T-cell (primary cell): ENCODE measurements at regions not wholly inside any gene's neighbourhood (a gene's known extent, or its start where the extent isn't known, plus 50 kb on each side); places are given as distances from the start of the nearest gene placed in this dataset.
A peak's percentile ranks its signal among the peaks of the same experiment; 100 is the strongest.

ENCODE experiments used
- ATAC-seq, 4 experiments: fragments of 200-7000 bp in 3 of 4; fragments of 150-1000 bp in 1 of 4; cut with Tn5 transposase; replicated peaks in 1 of 4; 1 replicate in 3 of 4; 2 replicates in 1 of 4; pipeline ENCODE4 v1.10.0; 2021; ENCODE audit warnings: moderate library complexity in 3 of 4, mild to moderate bottlenecking in 2 of 4, moderate number of reproducible peaks in 1 of 4
- CTCF ChIA-PET, 2 donors: fragments of 300-600 bp; sonication (Branson Sonifier 250); formaldehyde crosslinking; loops; one replicate each; lab custom pipeline; 2022; ENCODE audit warnings: antibody characterized with exemption in 2 of 2; lab: Charles Lee
- POLR2A ChIA-PET, 2 donors: fragments of 300-600 bp; sonication (Branson Sonifier 250); formaldehyde crosslinking; loops; one replicate each; lab custom pipeline; 2022; ENCODE audit warnings: antibody characterized with exemption in 2 of 2; lab: Charles Lee
- DNase-seq, 35 experiments: peaks; one replicate each; pipeline versions ENCODE4 v3.0.0 to v3.0.0-alpha.2; 2013 to 2023
- H3K27ac ChIP-seq: one replicate; pipeline ENCODE4 v1.5.1; 2013; ENCODE audit warnings: low read length
- H3K27me3 ChIP-seq, 2 experiments: replicated peaks in 1 of 2; 1 replicate in 1 of 2; 2 replicates in 1 of 2; pipeline versions ENCODE4 v1.6.1 to v1.7.0; 2013; ENCODE audit warnings: low read length in 1 of 2, mixed read lengths in 1 of 2; ENCODE audit not compliant: control insufficient read depth in 2 of 2, insufficient read depth in 2 of 2; ENCODE audit errors: extremely low read depth in 1 of 2
- H3K36me3 ChIP-seq, 2 donors: 1 replicate in 1 of 2; 2 replicates in 1 of 2; pipeline versions ENCODE4 v1.6.1 to v1.7.0; 2013; ENCODE audit warnings: low read length in 1 of 2; ENCODE audit not compliant: control insufficient read depth in 2 of 2, insufficient read depth in 1 of 2; ENCODE audit errors: extremely low read depth in 1 of 2
- H3K4me1 ChIP-seq, 2 experiments: 1 replicate in 1 of 2; 2 replicates in 1 of 2; pipeline versions ENCODE4 v1.6.1 to v1.7.0; 2013; ENCODE audit warnings: low read length in 2 of 2, mixed read lengths in 1 of 2; ENCODE audit not compliant: insufficient read depth in 2 of 2, control insufficient read depth in 1 of 2; ENCODE audit errors: extremely low read depth in 1 of 2
- H3K4me3 ChIP-seq, 2 donors: 1 replicate in 1 of 2; 2 replicates in 1 of 2; pipeline versions ENCODE4 v1.5.1 to v1.7.0; 2013; ENCODE audit warnings: mild to moderate bottlenecking in 2 of 2, low read length in 1 of 2, moderate library complexity in 1 of 2; ENCODE audit not compliant: control insufficient read depth in 1 of 2; ENCODE audit errors: extremely low read depth in 1 of 2
- H3K9me3 ChIP-seq: 2 replicates; pipeline ENCODE4 v1.7.0; 2013
- H3K27ac Mint-ChIP-seq, 2 donors: one replicate each; pipeline ENCODE4 v1.8.0; 2020 to 2021; ENCODE audit warnings: mild to moderate bottlenecking in 2 of 2, mixed read lengths in 2 of 2
- H3K27me3 Mint-ChIP-seq, 2 donors: one replicate each; pipeline ENCODE4 v1.8.0; 2021 to 2022; ENCODE audit warnings: mixed read lengths in 2 of 2
- H3K36me3 Mint-ChIP-seq: one replicate; pipeline ENCODE4 v1.8.0; 2021; ENCODE audit warnings: mixed read lengths
- H3K4me1 Mint-ChIP-seq, 3 donors: one replicate each; pipeline ENCODE4 v1.8.0; 2020 to 2022; ENCODE audit warnings: mixed read lengths in 3 of 3, mild to moderate bottlenecking in 1 of 3
- H3K4me3 Mint-ChIP-seq, 3 donors: one replicate each; pipeline ENCODE4 v1.8.0; 2020 to 2022; ENCODE audit warnings: mild to moderate bottlenecking in 3 of 3, mixed read lengths in 3 of 3, moderate library complexity in 3 of 3
- H3K9me3 Mint-ChIP-seq, 3 donors: one replicate each; pipeline ENCODE4 v1.8.0; 2020 to 2022; ENCODE audit warnings: mixed read lengths in 3 of 3
- WGBS: methylation state at CpG from one replicate; pipeline ENCODE4 v1.1.5; 2013; ENCODE audit warnings: missing lambda C conversion rate; ENCODE audit not compliant: insufficient coverage; 5-methylcytosine and 5-hydroxymethylcytosine counted together

- Mint-ChIP-seq H3K27ac (peak overlapping the region; percentile 99 to 100), H3K4me3 (no peak overlapping the region), H3K36me3 (no peaks in the 10 kb centered on the region), H3K27me3 (peaks cover 0 to 3% of the 10 kb centered on the region in 2 donors), H3K4me1 (peaks cover 47 to 67% (median 48%) of the 10 kb centered on the region in 3 donors), H3K9me3 (no peaks in the 10 kb centered on the region)
- ATAC-seq (no peak), DNase-seq (no peak)
- Histone ChIP-seq H3K27me3 (no peaks in the 10 kb centered on the region), H3K4me3 (no peak overlapping the region), H3K9me3 (no peaks in the 10 kb centered on the region), H3K4me1 (peaks cover 28 to 32% of the 10 kb centered on the region in 2 experiments), H3K36me3 (no peaks in the 10 kb centered on the region), H3K27ac (no peak overlapping the region)
- no CpG with 5 or more reads among the region's 7 CpGs for WGBS
- CTCF ChIA-PET: no interaction called here
- POLR2A ChIA-PET: interaction anchor here in 1 of 2 donors (0.6 kb wide), 1 partner anchor 105 kb away, joined by 3 read pairs; no protein-coding TSS in a partner anchor
Measured at GRCh38 chr5:109924237-109925107, 234.7 kb downstream of the MAN2A1 start.

GRCh38 chr5:109927639-109928038 is 237.9 kb downstream of the MAN2A1 start:
- ChIA-PET CTCF (no interaction called here), POLR2A (interaction anchor here in 1 of 2 donors (0.6 kb wide), 1 partner anchor 52 kb away, joined by 3 read pairs; no protein-coding TSS in a partner anchor)
- no peak for ATAC-seq

DNA sequence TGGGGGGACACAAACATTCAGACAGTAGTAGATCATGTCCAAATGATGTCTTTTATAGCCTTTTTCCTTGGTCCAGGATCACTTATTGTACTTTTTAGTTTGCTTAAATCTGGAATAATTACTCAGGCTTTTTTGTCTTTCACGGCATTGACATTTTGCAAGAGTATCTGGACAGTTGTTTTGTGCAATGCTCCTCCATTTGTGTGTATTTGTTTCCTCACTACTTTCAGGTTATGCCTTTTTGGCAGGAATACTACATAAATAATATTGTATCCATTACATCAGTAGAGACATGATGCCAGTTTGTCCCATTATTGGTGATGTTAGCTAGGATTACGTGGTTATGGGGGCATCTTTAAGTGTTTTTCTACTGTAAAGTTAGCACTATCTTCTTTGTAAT is 238.3 kb downstream of the MAN2A1 start:
- DNase-seq (no peak), ATAC-seq (no peak)
- no peaks in the 10 kb centered on the region for H3K27me3 ChIP-seq
- POLR2A ChIA-PET: no interaction called here
- H3K27ac Mint-ChIP-seq: no peak overlapping the region
- H3K4me3 Mint-ChIP-seq: no peak overlapping the region
- no peaks in the 10 kb centered on the region for H3K9me3 ChIP-seq
- peaks cover 22 to 52% (median 23%) of the 10 kb centered on the region in 3 donors for H3K4me1 Mint-ChIP-seq
- no peaks in the 10 kb centered on the region for H3K36me3 ChIP-seq
- H3K27ac ChIP-seq: no peak overlapping the region
- H3K9me3 Mint-ChIP-seq: no peaks in the 10 kb centered on the region
- H3K4me3 ChIP-seq: no peak overlapping the region
- CTCF ChIA-PET: no interaction called here
- H3K36me3 Mint-ChIP-seq: no peaks in the 10 kb centered on the region
- peaks cover 0 to 3% of the 10 kb centered on the region in 2 donors for H3K27me3 Mint-ChIP-seq
- peaks cover 5 to 10% of the 10 kb centered on the region in 2 experiments for H3K4me1 ChIP-seq
- no CpG with 5 or more reads among the region's 2 CpGs for WGBS

More at GRCh38 chr5:109927639-109928038, 237.9 kb downstream of the MAN2A1 start:
- no peak for DNase-seq
- Histone ChIP-seq H3K4me3 (no peak overlapping the region), H3K27me3 (no peaks in the 10 kb centered on the region), H3K36me3 (no peaks in the 10 kb centered on the region), H3K27ac (no peak overlapping the region), H3K4me1 (peaks cover 9 to 12% of the 10 kb centered on the region in 2 experiments), H3K9me3 (no peaks in the 10 kb centered on the region)
- WGBS: 86% methylated on average over 1 of the region's 3 CpGs
- H3K27me3 Mint-ChIP-seq: peaks cover 0 to 3% of the 10 kb centered on the region in 2 donors
- peaks cover 25 to 56% (median 27%) of the 10 kb centered on the region in 3 donors for H3K4me1 Mint-ChIP-seq
- H3K9me3 Mint-ChIP-seq: no peaks in the 10 kb centered on the region
- no peak overlapping the region for H3K4me3 Mint-ChIP-seq
- H3K27ac Mint-ChIP-seq: no peak overlapping the region
- H3K36me3 Mint-ChIP-seq: no peaks in the 10 kb centered on the region

DNA sequence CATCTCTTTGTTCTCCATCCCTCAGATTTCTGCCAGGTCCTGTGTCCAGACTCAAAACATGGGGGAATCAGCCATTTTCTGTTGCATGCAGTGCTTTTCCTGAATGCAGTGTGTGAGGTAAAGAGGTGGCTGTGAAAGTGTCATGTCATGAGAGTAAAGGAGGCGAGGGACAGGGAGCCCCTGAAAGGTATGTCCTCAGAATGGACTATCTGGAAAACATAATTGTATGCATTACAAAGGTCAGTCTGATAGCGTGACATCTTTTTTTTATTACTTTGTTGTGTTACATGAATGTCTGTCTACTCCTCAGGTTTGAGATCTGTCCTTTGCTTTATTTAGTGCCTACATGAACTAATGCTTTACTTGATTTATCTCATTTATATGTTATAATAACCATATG is 239.1 kb downstream of the MAN2A1 start:
- Mint-ChIP-seq H3K27me3 (peaks cover 0 to 3% of the 10 kb centered on the region in 2 donors), H3K36me3 (no peaks in the 10 kb centered on the region), H3K4me3 (no peak overlapping the region), H3K9me3 (no peaks in the 10 kb centered on the region), H3K4me1 (peaks cover 14 to 44% (median 15%) of the 10 kb centered on the region in 3 donors), H3K27ac (no peak overlapping the region)
- no peaks in the 10 kb centered on the region for H3K36me3 ChIP-seq
- ATAC-seq (no peak), DNase-seq (no peak)
- no peaks in the 10 kb centered on the region for H3K27me3 ChIP-seq
- WGBS: 100% methylated on average over 1 of the region's 2 CpGs
- POLR2A ChIA-PET: no interaction called here
- CTCF ChIA-PET: interaction anchor here in 1 of 2 donors (0.6 kb wide), 1 partner anchor 55 kb away, joined by 7 read pairs; no protein-coding TSS in a partner anchor
- H3K9me3 ChIP-seq: no peaks in the 10 kb centered on the region
- H3K27ac ChIP-seq: no peak overlapping the region
- peaks cover 0 to 2% of the 10 kb centered on the region in 2 experiments for H3K4me1 ChIP-seq
- no peak overlapping the region for H3K4me3 ChIP-seq

DNA sequence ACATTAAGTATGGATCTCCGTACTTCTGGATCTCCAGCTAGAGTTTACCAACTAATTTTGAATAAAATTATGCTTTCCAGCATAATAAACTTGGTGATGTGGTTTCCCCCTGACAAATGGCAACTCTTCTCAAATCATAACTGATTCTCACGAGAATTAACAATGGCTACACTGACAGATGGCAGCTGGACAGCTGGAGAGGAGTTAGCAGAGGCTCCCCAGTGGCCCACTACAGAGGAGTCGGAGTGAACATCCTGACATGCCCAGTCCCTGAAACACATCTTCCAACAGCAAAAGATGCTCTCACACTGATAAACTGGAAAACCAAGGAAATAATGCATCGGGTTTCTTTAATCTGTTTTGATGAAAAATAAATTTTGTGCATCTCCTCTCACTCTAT is 239.6 kb downstream of the MAN2A1 start:
- Mint-ChIP-seq H3K9me3 (no peaks in the 10 kb centered on the region), H3K36me3 (no peaks in the 10 kb centered on the region), H3K4me1 (peaks cover 9 to 38% (median 9%) of the 10 kb centered on the region in 3 donors), H3K4me3 (no peak overlapping the region), H3K27me3 (peaks cover 0 to 3% of the 10 kb centered on the region in 2 donors), H3K27ac (no peak overlapping the region)
- DNase-seq (no peak), ATAC-seq (no peak)
- ChIA-PET CTCF (interaction anchor here in 1 of 2 donors (0.6 kb wide), 1 partner anchor 54 kb away, joined by 7 read pairs; no protein-coding TSS in a partner anchor), POLR2A (no interaction called here)
- H3K27ac ChIP-seq: no peak overlapping the region
- no peaks in the 10 kb centered on the region for H3K27me3 ChIP-seq
- H3K9me3 ChIP-seq: no peaks in the 10 kb centered on the region
- no peaks in the 10 kb centered on the region for H3K36me3 ChIP-seq
- H3K4me1 ChIP-seq: no peaks in the 10 kb centered on the region
- H3K4me3 ChIP-seq: no peak overlapping the region
- WGBS: 83% methylated on average over 2 of the region's 4 CpGs

DNA sequence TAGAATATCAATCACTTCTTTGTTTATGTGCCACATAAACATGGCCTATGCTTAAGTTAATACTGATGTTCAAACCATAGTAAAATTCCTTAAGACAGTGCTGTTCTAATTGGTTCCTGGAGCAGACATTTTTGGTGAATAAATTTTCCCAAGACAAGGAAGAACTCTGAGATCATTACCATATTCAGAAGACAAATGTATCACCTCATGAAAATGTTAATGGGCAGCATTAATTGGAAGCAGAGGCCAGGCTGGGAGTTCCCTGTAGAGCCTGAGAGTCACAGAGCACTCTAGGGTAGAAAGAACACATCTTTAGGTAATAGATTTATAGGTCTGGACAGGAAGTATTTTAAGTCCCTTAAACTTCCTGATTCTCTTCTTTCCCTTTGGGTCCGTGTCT is 240.2 kb downstream of the MAN2A1 start:
- Mint-ChIP-seq H3K27me3 (peaks cover 0 to 3% of the 10 kb centered on the region in 2 donors), H3K36me3 (no peaks in the 10 kb centered on the region), H3K4me1 (peaks cover 5 to 33% (median 5%) of the 10 kb centered on the region in 3 donors), H3K27ac (no peak overlapping the region), H3K4me3 (no peak overlapping the region), H3K9me3 (no peaks in the 10 kb centered on the region)
- ChIA-PET POLR2A (no interaction called here), CTCF (no interaction called here)
- H3K4me1 ChIP-seq: no peaks in the 10 kb centered on the region
- no peaks in the 10 kb centered on the region for H3K9me3 ChIP-seq
- no peaks in the 10 kb centered on the region for H3K27me3 ChIP-seq
- no peak for ATAC-seq
- H3K27ac ChIP-seq: no peak overlapping the region
- no CpG with 5 or more reads among the region's 1 CpG for WGBS
- DNase-seq: no peak
- H3K36me3 ChIP-seq: no peaks in the 10 kb centered on the region
- no peak overlapping the region for H3K4me3 ChIP-seq
